ENCODE measurements at regions not wholly inside any gene's neighbourhood (a gene's known extent, or its start where the extent isn't known, plus 50 kb on each side); places are given as distances from the start of the nearest gene placed in this dataset.

GRCh38 chr17:71163813-71164122, 957.1 kb upstream of the SOX9 start:
- TF ChIP-seq CTCF (IDR thresholded peaks at IDR 0.05; ENCODE audit: unreplicated experiment), result no peak
- CTCF ChIA-PET, result interaction anchor here (0.6 to 0.7 kb wide), 3 partner anchors 39 to 558 kb away, joined by 3 to 6 read pairs (median 5); no protein-coding TSS in a partner anchor
- DNase-seq, result no peak
- Mint-ChIP-seq H3K4me1 (ENCODE audit: low read depth, unreplicated experiment) (peaks cover 13% of the 10 kb centered on the region), H3K27ac (ENCODE audit: unreplicated experiment) (no peak overlapping the region), H3K4me3 (ENCODE audit: low read depth, unreplicated experiment) (no peak overlapping the region), H3K9me3 (ENCODE audit: low read depth, unreplicated experiment) (peaks cover 2% of the 10 kb centered on the region), H3K36me3 (ENCODE audit: insufficient read depth, unreplicated experiment) (no peaks in the 10 kb centered on the region), H3K27me3 (ENCODE audit: unreplicated experiment) (peaks cover 61% of the 10 kb centered on the region)
- no TSS peak for BruUV-seq (replicated peaks)
- intact Hi-C loops (cut with micrococcal nuclease; ENCODE audit: unreplicated experiment), result no loop called here

- no peak overlapping the region for H3K4me3 Mint-ChIP-seq (ENCODE audit: low read depth, unreplicated experiment)
- CTCF ChIA-PET, result interaction anchor here (0.5 kb wide), 1 partner anchor 96 kb away, joined by 3 read pairs; no protein-coding TSS in a partner anchor
Observed at GRCh38 chr17:71164561-71164960, 956.3 kb upstream of the SOX9 start.

GRCh38 chr17:71166311-71166710, 954.5 kb upstream of the SOX9 start:
- TF ChIP-seq CTCF (IDR thresholded peaks at IDR 0.05; ENCODE audit: unreplicated experiment), result no peak
- Mint-ChIP-seq H3K9me3 (ENCODE audit: low read depth, unreplicated experiment) (no peaks in the 10 kb centered on the region), H3K4me1 (ENCODE audit: low read depth, unreplicated experiment) (peaks cover 13% of the 10 kb centered on the region), H3K36me3 (ENCODE audit: insufficient read depth, unreplicated experiment) (no peaks in the 10 kb centered on the region), H3K27ac (ENCODE audit: unreplicated experiment) (no peak overlapping the region), H3K4me3 (ENCODE audit: low read depth, unreplicated experiment) (no peak overlapping the region), H3K27me3 (ENCODE audit: unreplicated experiment) (peaks cover 38% of the 10 kb centered on the region)
- DNase-seq, result no peak
- intact Hi-C loops (cut with micrococcal nuclease; ENCODE audit: unreplicated experiment), result no loop called here
- BruUV-seq (replicated peaks), result no TSS peak
- CTCF ChIA-PET, result interaction anchor here (0.6 kb wide), 1 partner anchor 373 kb away, joined by 4 read pairs; no protein-coding TSS in a partner anchor

More at GRCh38 chr17:71164561-71164960, 956.3 kb upstream of the SOX9 start:
- Mint-ChIP-seq H3K27ac (ENCODE audit: unreplicated experiment) (no peak overlapping the region), H3K9me3 (ENCODE audit: low read depth, unreplicated experiment) (peaks cover 2% of the 10 kb centered on the region), H3K36me3 (ENCODE audit: insufficient read depth, unreplicated experiment) (no peaks in the 10 kb centered on the region), H3K4me1 (ENCODE audit: low read depth, unreplicated experiment) (peaks cover 13% of the 10 kb centered on the region), H3K27me3 (ENCODE audit: unreplicated experiment) (peaks cover 55% of the 10 kb centered on the region)
- no peak for DNase-seq
- TF ChIP-seq CTCF (IDR thresholded peaks at IDR 0.05; ENCODE audit: unreplicated experiment), result no peak
- BruUV-seq (replicated peaks), result no TSS peak
- intact Hi-C loops (cut with micrococcal nuclease; ENCODE audit: unreplicated experiment), result no loop called here

- no peaks in the 10 kb centered on the region for H3K9me3 Mint-ChIP-seq (ENCODE audit: low read depth, unreplicated experiment)
- no peaks in the 10 kb centered on the region for H3K36me3 Mint-ChIP-seq (ENCODE audit: insufficient read depth, unreplicated experiment)
- H3K4me3 Mint-ChIP-seq (ENCODE audit: low read depth, unreplicated experiment), result no peak overlapping the region
- no peak for TF ChIP-seq CTCF (IDR thresholded peaks at IDR 0.05; ENCODE audit: unreplicated experiment)
- peaks cover 28% of the 10 kb centered on the region for H3K27me3 Mint-ChIP-seq (ENCODE audit: unreplicated experiment)
- CTCF ChIA-PET, result no interaction called here
- intact Hi-C loops (cut with micrococcal nuclease; ENCODE audit: unreplicated experiment), result no loop called here
- DNase-seq, result no peak
- BruUV-seq (replicated peaks), result no TSS peak
- H3K4me1 Mint-ChIP-seq (ENCODE audit: low read depth, unreplicated experiment), result peaks cover 13% of the 10 kb centered on the region
- no peak overlapping the region for H3K27ac Mint-ChIP-seq (ENCODE audit: unreplicated experiment)
Observed at GRCh38 chr17:71168053-71168741, 952.6 kb upstream of the SOX9 start.
